CMK (cell line): ENCODE measurements at regions not wholly inside any gene's neighbourhood (a gene's known extent, or its start where the extent isn't known, plus 50 kb on each side); places are given as distances from the start of the nearest gene placed in this dataset.
"Not testable (repeated sequence)": the region's sequence is repeated elsewhere in the genome, so short reads cannot be mapped to it uniquely, and the experiment has no call there.

Experiments
- DNase-seq: peaks from one replicate; pipeline ENCODE4 v3.0.0-alpha.2; 2010; ENCODE audit warnings: low read depth

GRCh38 chr10:5268743-5269142 is 72.1 kb downstream of the AKR1C4 start:
- DNase-seq, result no peak

- no peak for DNase-seq
Observed at GRCh38 chr10:5269791-5270190, 73.2 kb downstream of the AKR1C4 start.

GRCh38 chr10:5271526-5271925 is 74.9 kb downstream of the AKR1C4 start:
- no peak for DNase-seq

GRCh38 chr10:5272065-5272803 is 75.6 kb downstream of the AKR1C4 start:
- no peak for DNase-seq

- DNase-seq, result no peak
Observed at GRCh38 chr10:5274795-5275194, 78.2 kb downstream of the AKR1C4 start.

- DNase-seq, result no peak
Observed at GRCh38 chr10:5281356-5281755, 83.4 kb upstream of the UCN3 start.

GRCh38 chr10:5282137-5282536 is 82.6 kb upstream of the UCN3 start:
- no peak for DNase-seq

GRCh38 chr10:5283305-5284158 is 81.2 kb upstream of the UCN3 start:
- no peak for DNase-seq

GRCh38 chr10:5284311-5285057 is 80.3 kb upstream of the UCN3 start:
- no peak for DNase-seq

- no peak for DNase-seq
Observed at GRCh38 chr10:5285186-5285585, 79.6 kb upstream of the UCN3 start.

GRCh38 chr10:5288359-5288758 is 76.4 kb upstream of the UCN3 start:
- DNase-seq, result no peak

GRCh38 chr10:5289228-5289627 is 75.5 kb upstream of the UCN3 start:
- DNase-seq, result not testable (repeated sequence)

- peak; percentile 8 for DNase-seq
Observed at GRCh38 chr10:5291501-5292195, 73.1 kb upstream of the UCN3 start.

GRCh38 chr10:5292196-5292735 is 72.5 kb upstream of the UCN3 start:
- DNase-seq, result no peak

GRCh38 chr10:5292970-5293369 is 71.8 kb upstream of the UCN3 start:
- DNase-seq, result not testable (repeated sequence)

GRCh38 chr10:5293691-5294550 is 70.8 kb upstream of the UCN3 start:
- DNase-seq, result no peak

GRCh38 chr10:5297466-5297865 is 67.3 kb upstream of the UCN3 start:
- no peak for DNase-seq

GRCh38 chr10:5297996-5298395 is 66.8 kb upstream of the UCN3 start:
- DNase-seq, result no peak

GRCh38 chr10:5299950-5300349 is 64.8 kb upstream of the UCN3 start:
- DNase-seq, result no peak

- no peak for DNase-seq
Observed at GRCh38 chr10:5303504-5303903, 61.3 kb upstream of the UCN3 start.

- no peak for DNase-seq
Observed at GRCh38 chr10:5305374-5305773, 59.4 kb upstream of the UCN3 start.
